H1 (cell line): ENCODE measurements at regions not wholly inside any gene's neighbourhood (a gene's known extent, or its start where the extent isn't known, plus 50 kb on each side); places are given as distances from the start of the nearest gene placed in this dataset.
"Not testable (repeated sequence)": the region's sequence is repeated elsewhere in the genome, so short reads cannot be mapped to it uniquely, and the experiment has no call there.

Source experiments
- CTCF ChIA-PET: fragments of 300-600 bp; sonication (Branson Sonifier 250); formaldehyde crosslinking; loops from one replicate; lab custom pipeline; 2021; ENCODE audit not compliant: partially characterized antibody; lab: Charles Lee
- POLR2A ChIA-PET: fragments of 300-600 bp; sonication (Branson Sonifier 250); formaldehyde crosslinking; loops from one replicate; lab custom pipeline; 2021; ENCODE audit warnings: inconsistent platforms; ENCODE audit not compliant: partially characterized antibody; lab: Charles Lee
- DNase-seq, 2 experiments: peaks; one replicate each; pipeline versions ENCODE4 v3.0.0 to v3.0.0-alpha.2; 2010 to 2022; ENCODE audit warnings: low spot score in 2 of 2, low read depth in 1 of 2, mixed read lengths in 1 of 2
- FAIRE-seq: peaks from 2 replicates; lab custom pipeline; 2011; peaks lifted over from hg19 to GRCh38; lab: Jason Lieb, UNC
- H2AFZ ChIP-seq: 2 replicates; pipeline ENCODE4 v1.8.1; 2012; ENCODE audit warnings: low read length, inconsistent platforms
- H2AK5ac ChIP-seq: 2 replicates; pipeline ENCODE4 v1.6.1; 2013; ENCODE audit warnings: low read depth, low read length
- H2BK120ac ChIP-seq: replicated peaks from 2 replicates; pipeline ENCODE3; 2013; ENCODE audit warnings: low read depth, low read length, inconsistent platforms
- H2BK12ac ChIP-seq: 2 replicates; pipeline ENCODE4 v1.6.1; 2013; ENCODE audit warnings: low read depth, low read length
- H2BK15ac ChIP-seq: 2 replicates; pipeline ENCODE4 v1.6.1; 2013; ENCODE audit warnings: low read length
- H2BK20ac ChIP-seq: 2 replicates; pipeline ENCODE4 v1.6.1; 2013; ENCODE audit warnings: low read length
- H2BK5ac ChIP-seq: 2 replicates; pipeline ENCODE4 v1.6.1; 2013; ENCODE audit warnings: low read depth, low read length
- H3K14ac ChIP-seq: 2 replicates; pipeline ENCODE4 v1.6.1; 2013; ENCODE audit warnings: inconsistent platforms; ENCODE audit not compliant: insufficient read length
- H3K18ac ChIP-seq: 2 replicates; pipeline ENCODE4 v1.6.1; 2013; ENCODE audit warnings: low read length; ENCODE audit errors: extremely low read depth
- H3K23ac ChIP-seq: 2 replicates; pipeline ENCODE4 v1.6.1; 2013; ENCODE audit warnings: inconsistent platforms; ENCODE audit not compliant: insufficient read length
- H3K23me2 ChIP-seq: 2 replicates; pipeline ENCODE4 v1.6.1; 2013; ENCODE audit warnings: low read depth, low read length
- H3K27ac ChIP-seq: 2 replicates; pipeline ENCODE4 v1.6.1; 2011; ENCODE audit warnings: low read depth, low read length, inconsistent platforms
- H3K27me3 ChIP-seq, 4 experiments: replicated peaks in 1 of 4; 1 replicate in 1 of 4; 2 replicates in 3 of 4; pipeline versions ENCODE4 v1.6.1 to v1.8.1; 2011 to 2013; ENCODE audit warnings: low read length in 3 of 4, mild to moderate bottlenecking in 3 of 4, inconsistent platforms in 2 of 4, mixed read lengths in 2 of 4, moderate library complexity in 1 of 4; ENCODE audit not compliant: control insufficient read depth in 3 of 4, insufficient read depth in 3 of 4; ENCODE audit errors: extremely low read depth in 1 of 4
- H3K36me3 ChIP-seq, 4 experiments: 2 replicates each; pipeline versions ENCODE4 v1.6.1 to v1.8.1; 2011 to 2013; ENCODE audit warnings: mild to moderate bottlenecking in 4 of 4, low read length in 3 of 4, moderate library complexity in 2 of 4, control low read depth in 1 of 4, inconsistent platforms in 1 of 4; ENCODE audit not compliant: insufficient read depth in 4 of 4, control insufficient read depth in 2 of 4
- H3K4ac ChIP-seq: replicated peaks from 2 replicates; pipeline ENCODE3; 2013; ENCODE audit warnings: low read length, low read depth, mixed read lengths, inconsistent platforms; ENCODE audit not compliant: insufficient read length
- H3K4me1 ChIP-seq, 4 experiments: replicated peaks in 1 of 4; 1 replicate in 1 of 4; 2 replicates in 3 of 4; pipeline versions ENCODE4 v1.6.1 to v1.8.1; 2011 to 2013; ENCODE audit warnings: low read length in 3 of 4, inconsistent platforms in 2 of 4, mixed read lengths in 1 of 4; ENCODE audit not compliant: insufficient read depth in 4 of 4, control insufficient read depth in 3 of 4
- H3K4me2 ChIP-seq, 2 experiments: 2 replicates each; pipeline versions ENCODE4 v1.6.1 to v1.8.1; 2011 to 2013; ENCODE audit warnings: low read depth in 2 of 2, low read length in 2 of 2, control low read depth in 1 of 2, inconsistent platforms in 1 of 2, mild to moderate bottlenecking in 1 of 2; ENCODE audit not compliant: insufficient read depth in 1 of 2
- H3K4me3 ChIP-seq, 4 experiments: fragments of 200-600, 300-600 bp in 1 of 4; sonication (generic), shearing (Covaris generic), sonication (Bioruptor Twin) in 1 of 4; 2 replicates each; pipeline versions ENCODE4 v1.5.1 to v1.8.1; 2011 to 2016; ENCODE audit warnings: low read length in 4 of 4, low read depth in 3 of 4, control low read depth in 2 of 4, inconsistent platforms in 2 of 4, mild to moderate bottlenecking in 2 of 4, mixed read lengths in 1 of 4, moderate library complexity in 1 of 4; ENCODE audit not compliant: insufficient read depth in 2 of 4; ENCODE audit errors: extremely low read depth in 1 of 4
- H3K56ac ChIP-seq: replicated peaks from 2 replicates; pipeline ENCODE3; 2013; ENCODE audit warnings: low read depth, mild to moderate bottlenecking, mixed read lengths, low read length, inconsistent platforms; ENCODE audit not compliant: insufficient read length
- H3K79me1 ChIP-seq: 2 replicates; pipeline ENCODE4 v1.6.1; 2013; ENCODE audit warnings: low read depth, low read length, control low read depth
- H3K79me2 ChIP-seq, 2 experiments: 2 replicates each; pipeline versions ENCODE4 v1.6.1 to v1.8.1; 2012 to 2013; ENCODE audit warnings: low read length in 2 of 2, mild to moderate bottlenecking in 2 of 2, inconsistent platforms in 1 of 2; ENCODE audit not compliant: insufficient read depth in 2 of 2, control insufficient read depth in 1 of 2
- H3K9ac ChIP-seq, 4 experiments: replicated peaks in 1 of 4; 1 replicate in 1 of 4; 2 replicates in 3 of 4; pipeline versions ENCODE4 v1.6.1 to v1.8.1; 2011 to 2013; ENCODE audit warnings: low read depth in 3 of 4, low read length in 3 of 4, control low read depth in 2 of 4, mild to moderate bottlenecking in 2 of 4, moderate library complexity in 2 of 4, inconsistent platforms in 1 of 4; ENCODE audit errors: extremely low read depth in 1 of 4
- H3K9me3 ChIP-seq, 2 experiments: 2 replicates each; pipeline versions ENCODE4 v1.6.1 to v1.8.1; 2012 to 2013; ENCODE audit warnings: mild to moderate bottlenecking in 2 of 2, moderate library complexity in 2 of 2, control low read depth in 1 of 2, inconsistent platforms in 1 of 2, low read depth in 1 of 2, low read length in 1 of 2, mixed read lengths in 1 of 2; ENCODE audit not compliant: insufficient read depth in 2 of 2
- H4K20me1 ChIP-seq, 2 experiments: replicated peaks in 1 of 2; 2 replicates each; pipeline versions ENCODE3 to v1.8.1; 2011 to 2013; ENCODE audit warnings: inconsistent platforms in 2 of 2, low read length in 2 of 2, mild to moderate bottlenecking in 1 of 2; ENCODE audit not compliant: insufficient read depth in 2 of 2, control insufficient read depth in 1 of 2
- H4K5ac ChIP-seq: 2 replicates; pipeline ENCODE4 v1.6.1; 2013; ENCODE audit warnings: low read length, low read depth, mixed read lengths, inconsistent platforms; ENCODE audit not compliant: insufficient read length
- H4K8ac ChIP-seq: 2 replicates; pipeline ENCODE4 v1.8.0; 2013; ENCODE audit warnings: mild to moderate bottlenecking, moderate library complexity, low read length, inconsistent platforms; ENCODE audit not compliant: insufficient read depth; ENCODE audit errors: extremely low read depth
- H4K91ac ChIP-seq: replicated peaks from 2 replicates; pipeline ENCODE3; 2013; ENCODE audit warnings: low read length, mixed read lengths, inconsistent platforms; ENCODE audit not compliant: insufficient read length
- CREB1 ChIP-seq: IDR thresholded peaks from 2 replicates; pipeline ENCODE4 v1.6.1; 2012; ENCODE audit warnings: inconsistent platforms
- HDAC6 ChIP-seq: IDR thresholded peaks from one replicate; pipeline ENCODE4 v1.7.1; 2012; ENCODE audit warnings: low read depth, mild to moderate bottlenecking, inconsistent platforms, low read length, moderate library complexity
- RXRA ChIP-seq: IDR thresholded peaks from 2 replicates; pipeline ENCODE4 v1.6.1; 2011; ENCODE audit warnings: low read depth, mild to moderate bottlenecking, low read length, moderate library complexity; ENCODE audit not compliant: insufficient read depth
- SP4 ChIP-seq: IDR thresholded peaks from 2 replicates; pipeline ENCODE4 v1.6.1; 2012; ENCODE audit warnings: low read length, inconsistent platforms
- TBP ChIP-seq: IDR thresholded peaks from 2 replicates; pipeline ENCODE4 v1.6.1; 2011; ENCODE audit warnings: low read depth, low read length, improper control_type of control experiment
- WGBS, 2 experiments: shearing (Covaris generic) in 1 of 2; methylation state at CpG; one replicate each; pipeline versions ENCODE4 v1.1.6 to v1.1.7; 2013 to 2015; ENCODE audit warnings: low lambda C conversion rate in 2 of 2, mixed read lengths in 2 of 2, inconsistent platforms in 1 of 2, low coverage in 1 of 2, missing lambda C conversion rate in 1 of 2; ENCODE audit not compliant: insufficient replicate concordance in 2 of 2, insufficient coverage in 1 of 2, insufficient read length in 1 of 2; ENCODE audit errors: extremely low coverage in 1 of 2, missing lambda C conversion rate in 1 of 2; 5-methylcytosine and 5-hydroxymethylcytosine counted together

- TF ChIP-seq CREB1 (no peak), SP4 (no peak), HDAC6 (no peak), TBP (no peak), RXRA (no peak)
These were observed 361.0 kb downstream of the ETV1 start (continued) for GRCh38 chr7:13628239-13629001.

- H3K4ac ChIP-seq, DNase-seq, H2BK20ac ChIP-seq, FAIRE-seq, CTCF ChIA-PET, H3K9ac ChIP-seq, POLR2A ChIA-PET, H3K27me3 ChIP-seq, H3K4me1 ChIP-seq, H4K20me1 ChIP-seq, H3K4me2 ChIP-seq, H3K79me1 ChIP-seq, H3K14ac ChIP-seq, H2BK15ac ChIP-seq, H3K79me2 ChIP-seq, H2AFZ ChIP-seq, H2BK12ac ChIP-seq, H3K56ac ChIP-seq, H3K36me3 ChIP-seq, H2AK5ac ChIP-seq, H3K9me3 ChIP-seq, H4K8ac ChIP-seq, H3K23me2 ChIP-seq, H2BK120ac ChIP-seq, H2BK5ac ChIP-seq, H4K5ac ChIP-seq, H3K27ac ChIP-seq, H3K18ac ChIP-seq, H4K91ac ChIP-seq, H3K4me3 ChIP-seq, H3K23ac ChIP-seq: not testable (repeated sequence)
- 92% methylated on average over 1 of the region's 2 CpGs; no CpG with 5 or more reads in 1 of the 2 experiments for WGBS, 2 experiments
These were observed 358.0 kb downstream of the ETV1 start for GRCh38 chr7:13631207-13632049.
